SK-N-SH treated with all-trans-retinoic acid at 6 μM for 48 hours (cell line): ENCODE measurements at regions not wholly inside any gene's neighbourhood (a gene's known extent, or its start where the extent isn't known, plus 50 kb on each side); places are given as distances from the start of the nearest gene placed in this dataset.

Experiments used
- ATAC-seq: fragments of 200-7000 bp; cut with Tn5 transposase; 3 replicates; pipeline ENCODE4 v1.9.1; 2020; ENCODE audit warnings: mild to moderate bottlenecking, moderate library complexity
- ARNTL ChIP-seq: fragments of 450-650 bp; formaldehyde crosslinking; IDR thresholded peaks from 2 replicates; pipeline ENCODE4 v1.5.0; 2020; ENCODE audit warnings: low read depth, mild to moderate bottlenecking, moderate library complexity, borderline replicate concordance
- BACH2 ChIP-seq: fragments of 250-450 bp; sonication (Bioruptor Pico); IDR thresholded peaks from 2 replicates; pipeline ENCODE4 v1.9.0; 2021; ENCODE audit warnings: mild to moderate bottlenecking, borderline replicate concordance
- ESRRG ChIP-seq: fragments of 250-450 bp; sonication (Bioruptor Pico); IDR thresholded peaks from 2 replicates; pipeline ENCODE4 v1.6.1; 2021; ENCODE audit warnings: mild to moderate bottlenecking
- GLIS3 ChIP-seq: fragments of 250-450 bp; sonication (Bioruptor Pico); IDR thresholded peaks from 2 replicates; pipeline ENCODE4 v1.5.0; 2020; ENCODE audit warnings: mild to moderate bottlenecking, moderate library complexity
- ISL1 ChIP-seq: fragments of 250-450 bp; sonication (Bioruptor Pico); IDR thresholded peaks from 2 replicates; pipeline ENCODE4 v2.1.2; 2022; ENCODE audit warnings: mild to moderate bottlenecking, moderate library complexity
- OSR1 ChIP-seq: fragments of 250-450 bp; sonication (Bioruptor Pico); IDR thresholded peaks from 2 replicates; pipeline ENCODE4 v1.8.0; 2022; ENCODE audit warnings: moderate library complexity, mild to moderate bottlenecking, inconsistent platforms
- PPARA ChIP-seq: fragments of 250-450 bp; sonication (Bioruptor Pico); IDR thresholded peaks from 2 replicates; pipeline ENCODE4 v1.5.0; 2020; ENCODE audit warnings: mild to moderate bottlenecking, borderline replicate concordance
- RARB ChIP-seq: fragments of 250-450 bp; sonication (Bioruptor Pico); IDR thresholded peaks from 2 replicates; pipeline ENCODE4 v1.8.0; 2021; ENCODE audit warnings: mild to moderate bottlenecking, moderate library complexity
- SNAI2 ChIP-seq: fragments of 250-450 bp; sonication (Bioruptor Pico); IDR thresholded peaks from 2 replicates; pipeline ENCODE4 v1.5.0; 2020; ENCODE audit warnings: mild to moderate bottlenecking, moderate library complexity
- TCF4 ChIP-seq: fragments of 250-450 bp; sonication (Bioruptor Pico); IDR thresholded peaks from 2 replicates; pipeline ENCODE4 v1.8.0; 2021; ENCODE audit warnings: mild to moderate bottlenecking, moderate library complexity, borderline replicate concordance
- TOX ChIP-seq: fragments of 250-450 bp; sonication (Bioruptor Pico); IDR thresholded peaks from 2 replicates; pipeline ENCODE4 v1.8.0; 2021; ENCODE audit warnings: mild to moderate bottlenecking, moderate library complexity, borderline replicate concordance
- ZC3H10 ChIP-seq: fragments of 250-450 bp; sonication (Bioruptor Pico); IDR thresholded peaks from 2 replicates; pipeline ENCODE4 v1.5.1; 2021; ENCODE audit warnings: mild to moderate bottlenecking, moderate library complexity
- ZFP3 ChIP-seq: fragments of 250-450 bp; sonication (Bioruptor Pico); IDR thresholded peaks from 2 replicates; pipeline ENCODE4 v1.5.0; 2020; ENCODE audit warnings: mild to moderate bottlenecking, moderate library complexity
- ZFP30 ChIP-seq: fragments of 450-650 bp; formaldehyde crosslinking; IDR thresholded peaks from 2 replicates; pipeline ENCODE4 v1.5.0; 2022; ENCODE audit warnings: mild to moderate bottlenecking, moderate library complexity
- ZNF565 ChIP-seq: fragments of 450-650 bp; formaldehyde crosslinking; conservative IDR thresholded peaks from 2 replicates; pipeline ENCODE4 v1.5.0; 2020; ENCODE audit warnings: low read depth, mild to moderate bottlenecking, moderate library complexity
- ZNF70 ChIP-seq: fragments of 450-650 bp; formaldehyde crosslinking; IDR thresholded peaks from 2 replicates; pipeline ENCODE4 v1.5.0; 2020; ENCODE audit warnings: mild to moderate bottlenecking, moderate library complexity
- TF ChIP-seq, protein P1 (sequence below): fragments of 250-450 bp; sonication (Bioruptor Pico); IDR thresholded peaks from 2 replicates; pipeline ENCODE4 v1.8.0; 2021; ENCODE audit warnings: low read depth, mild to moderate bottlenecking, moderate library complexity, borderline replicate concordance
- TF ChIP-seq, protein P2 (sequence below): fragments of 250-450 bp; sonication (Bioruptor Pico); IDR thresholded peaks from 2 replicates; pipeline ENCODE4 v1.5.1; 2020; ENCODE audit warnings: low read depth, mild to moderate bottlenecking, moderate library complexity
- TF ChIP-seq, protein P3 (sequence below): fragments of 250-450 bp; sonication (Bioruptor Pico); IDR thresholded peaks from 2 replicates; pipeline ENCODE4 v1.5.0; 2020; ENCODE audit warnings: mild to moderate bottlenecking, moderate library complexity
- TF ChIP-seq, protein P4 (sequence below): fragments of 250-450 bp; sonication (Bioruptor Pico); IDR thresholded peaks from 2 replicates; pipeline ENCODE4 v1.5.1; 2021; ENCODE audit warnings: mild to moderate bottlenecking, moderate library complexity

DNA sequence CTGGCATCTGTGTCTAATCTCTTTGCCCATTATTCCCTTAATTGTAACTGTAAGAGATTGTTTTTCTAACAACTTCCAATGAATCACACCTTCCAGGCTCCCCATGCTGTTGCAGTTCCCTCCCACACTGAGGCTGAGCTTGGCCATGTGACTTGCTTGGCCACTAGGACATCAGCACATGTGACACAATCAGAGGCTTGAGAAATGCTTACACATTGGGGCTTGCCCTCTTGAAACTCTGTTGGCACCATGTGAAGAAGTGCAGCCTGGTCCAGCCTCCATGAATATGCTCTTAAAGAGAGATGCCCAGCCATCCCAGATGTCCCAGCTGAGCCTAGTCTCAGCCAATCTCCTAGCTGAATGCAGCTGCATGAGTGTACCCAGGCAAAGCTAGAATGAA is 326.8 kb upstream of the SOX2 start:
- TF ChIP-seq, protein P1, sequence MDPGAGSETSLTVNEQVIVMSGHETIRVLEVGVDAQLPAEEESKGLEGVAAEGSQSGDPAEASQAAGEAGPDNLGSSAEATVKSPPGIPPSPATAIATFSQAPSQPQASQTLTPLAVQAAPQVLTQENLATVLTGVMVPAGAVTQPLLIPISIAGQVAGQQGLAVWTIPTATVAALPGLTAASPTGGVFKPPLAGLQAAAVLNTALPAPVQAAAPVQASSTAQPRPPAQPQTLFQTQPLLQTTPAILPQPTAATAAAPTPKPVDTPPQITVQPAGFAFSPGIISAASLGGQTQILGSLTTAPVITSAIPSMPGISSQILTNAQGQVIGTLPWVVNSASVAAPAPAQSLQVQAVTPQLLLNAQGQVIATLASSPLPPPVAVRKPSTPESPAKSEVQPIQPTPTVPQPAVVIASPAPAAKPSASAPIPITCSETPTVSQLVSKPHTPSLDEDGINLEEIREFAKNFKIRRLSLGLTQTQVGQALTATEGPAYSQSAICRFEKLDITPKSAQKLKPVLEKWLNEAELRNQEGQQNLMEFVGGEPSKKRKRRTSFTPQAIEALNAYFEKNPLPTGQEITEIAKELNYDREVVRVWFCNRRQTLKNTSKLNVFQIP (CRISPR knock-in tag): no peak
- TF ChIP-seq ZFP30 (CRISPR knock-in tag) (no peak), ARNTL (CRISPR knock-in tag) (no peak), OSR1 (CRISPR knock-in tag) (no peak), BACH2 (no peak), ZFP3 (CRISPR knock-in tag) (no peak), RARB (CRISPR knock-in tag) (no peak), TOX (CRISPR knock-in tag) (no peak), ZNF70 (CRISPR knock-in tag) (no peak)
- ATAC-seq: no peak

DNA sequence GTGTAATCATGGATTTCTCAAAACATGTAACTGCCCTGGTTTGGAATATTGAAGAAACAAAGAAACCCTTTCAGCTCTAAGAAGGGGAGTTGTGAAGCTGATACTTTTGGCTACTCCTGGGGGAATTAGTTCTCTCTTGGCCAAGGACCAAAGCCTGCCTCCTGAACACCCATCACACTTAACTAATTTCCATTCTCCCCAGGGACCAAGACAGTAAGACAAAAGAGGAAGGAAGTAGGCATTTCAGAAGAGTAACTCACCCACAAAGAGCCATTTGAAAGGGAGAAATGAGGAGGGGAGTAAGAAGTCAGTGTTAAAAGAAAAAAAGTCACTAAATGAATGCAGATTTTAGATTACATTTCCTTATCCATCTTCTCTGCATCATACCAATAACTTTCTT is 328.0 kb upstream of the SOX2 start:
- no peak for ATAC-seq
- TF ChIP-seq, protein P2, sequence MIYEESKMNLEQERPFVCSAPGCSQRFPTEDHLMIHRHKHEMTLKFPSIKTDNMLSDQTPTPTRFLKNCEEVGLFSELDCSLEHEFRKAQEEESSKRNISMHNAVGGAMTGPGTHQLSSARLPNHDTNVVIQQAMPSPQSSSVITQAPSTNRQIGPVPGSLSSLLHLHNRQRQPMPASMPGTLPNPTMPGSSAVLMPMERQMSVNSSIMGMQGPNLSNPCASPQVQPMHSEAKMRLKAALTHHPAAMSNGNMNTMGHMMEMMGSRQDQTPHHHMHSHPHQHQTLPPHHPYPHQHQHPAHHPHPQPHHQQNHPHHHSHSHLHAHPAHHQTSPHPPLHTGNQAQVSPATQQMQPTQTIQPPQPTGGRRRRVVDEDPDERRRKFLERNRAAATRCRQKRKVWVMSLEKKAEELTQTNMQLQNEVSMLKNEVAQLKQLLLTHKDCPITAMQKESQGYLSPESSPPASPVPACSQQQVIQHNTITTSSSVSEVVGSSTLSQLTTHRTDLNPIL (CRISPR knock-in tag): no peak
- no peak for TF ChIP-seq ZFP30 (CRISPR knock-in tag)
- TF ChIP-seq ISL1 (CRISPR knock-in tag): no peak
- TF ChIP-seq RARB (CRISPR knock-in tag): no peak
- TF ChIP-seq ESRRG: no peak
- TF ChIP-seq, protein P3, sequence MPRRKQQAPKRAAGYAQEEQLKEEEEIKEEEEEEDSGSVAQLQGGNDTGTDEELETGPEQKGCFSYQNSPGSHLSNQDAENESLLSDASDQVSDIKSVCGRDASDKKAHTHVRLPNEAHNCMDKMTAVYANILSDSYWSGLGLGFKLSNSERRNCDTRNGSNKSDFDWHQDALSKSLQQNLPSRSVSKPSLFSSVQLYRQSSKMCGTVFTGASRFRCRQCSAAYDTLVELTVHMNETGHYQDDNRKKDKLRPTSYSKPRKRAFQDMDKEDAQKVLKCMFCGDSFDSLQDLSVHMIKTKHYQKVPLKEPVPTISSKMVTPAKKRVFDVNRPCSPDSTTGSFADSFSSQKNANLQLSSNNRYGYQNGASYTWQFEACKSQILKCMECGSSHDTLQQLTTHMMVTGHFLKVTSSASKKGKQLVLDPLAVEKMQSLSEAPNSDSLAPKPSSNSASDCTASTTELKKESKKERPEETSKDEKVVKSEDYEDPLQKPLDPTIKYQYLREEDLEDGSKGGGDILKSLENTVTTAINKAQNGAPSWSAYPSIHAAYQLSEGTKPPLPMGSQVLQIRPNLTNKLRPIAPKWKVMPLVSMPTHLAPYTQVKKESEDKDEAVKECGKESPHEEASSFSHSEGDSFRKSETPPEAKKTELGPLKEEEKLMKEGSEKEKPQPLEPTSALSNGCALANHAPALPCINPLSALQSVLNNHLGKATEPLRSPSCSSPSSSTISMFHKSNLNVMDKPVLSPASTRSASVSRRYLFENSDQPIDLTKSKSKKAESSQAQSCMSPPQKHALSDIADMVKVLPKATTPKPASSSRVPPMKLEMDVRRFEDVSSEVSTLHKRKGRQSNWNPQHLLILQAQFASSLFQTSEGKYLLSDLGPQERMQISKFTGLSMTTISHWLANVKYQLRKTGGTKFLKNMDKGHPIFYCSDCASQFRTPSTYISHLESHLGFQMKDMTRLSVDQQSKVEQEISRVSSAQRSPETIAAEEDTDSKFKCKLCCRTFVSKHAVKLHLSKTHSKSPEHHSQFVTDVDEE (CRISPR knock-in tag): no peak
- TF ChIP-seq, protein P4, sequence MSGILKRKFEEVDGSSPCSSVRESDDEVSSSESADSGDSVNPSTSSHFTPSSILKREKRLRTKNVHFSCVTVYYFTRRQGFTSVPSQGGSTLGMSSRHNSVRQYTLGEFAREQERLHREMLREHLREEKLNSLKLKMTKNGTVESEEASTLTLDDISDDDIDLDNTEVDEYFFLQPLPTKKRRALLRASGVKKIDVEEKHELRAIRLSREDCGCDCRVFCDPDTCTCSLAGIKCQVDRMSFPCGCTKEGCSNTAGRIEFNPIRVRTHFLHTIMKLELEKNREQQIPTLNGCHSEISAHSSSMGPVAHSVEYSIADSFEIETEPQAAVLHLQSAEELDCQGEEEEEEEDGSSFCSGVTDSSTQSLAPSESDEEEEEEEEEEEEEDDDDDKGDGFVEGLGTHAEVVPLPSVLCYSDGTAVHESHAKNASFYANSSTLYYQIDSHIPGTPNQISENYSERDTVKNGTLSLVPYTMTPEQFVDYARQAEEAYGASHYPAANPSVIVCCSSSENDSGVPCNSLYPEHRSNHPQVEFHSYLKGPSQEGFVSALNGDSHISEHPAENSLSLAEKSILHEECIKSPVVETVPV: no peak
- no peak for TF ChIP-seq SNAI2 (CRISPR knock-in tag)
- TF ChIP-seq, protein P1 (CRISPR knock-in tag): no peak
- no peak for TF ChIP-seq GLIS3 (CRISPR knock-in tag)

DNA sequence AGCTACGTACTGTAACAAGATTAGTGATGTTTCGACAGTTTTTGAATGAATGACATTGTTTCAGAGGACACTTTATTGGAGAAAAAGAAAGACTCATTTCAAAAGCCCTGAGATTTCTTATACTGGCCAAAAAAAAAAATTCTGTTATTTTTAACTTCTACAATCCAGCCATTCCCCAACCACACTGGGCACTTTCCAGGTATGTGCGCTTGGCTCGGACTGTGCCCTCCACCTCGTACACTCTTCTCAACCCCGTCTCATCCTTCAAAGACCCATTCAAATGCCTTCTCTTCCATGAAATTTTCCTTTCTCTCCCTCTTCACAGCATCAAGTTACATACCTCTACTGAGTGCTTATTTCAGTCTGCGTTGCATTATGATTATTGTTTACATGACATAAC is 328.5 kb upstream of the SOX2 start:
- TF ChIP-seq ESRRG (no peak), ZFP30 (CRISPR knock-in tag) (no peak), BACH2 (no peak), GLIS3 (CRISPR knock-in tag) (no peak), PPARA (CRISPR knock-in tag) (no peak), ZNF565 (CRISPR knock-in tag) (no peak), ISL1 (CRISPR knock-in tag) (no peak), TCF4 (CRISPR knock-in tag) (no peak), ZC3H10 (CRISPR knock-in tag) (no peak), SNAI2 (CRISPR knock-in tag) (no peak)
- TF ChIP-seq, protein P3 (CRISPR knock-in tag): no peak
- TF ChIP-seq, protein P4: no peak
- TF ChIP-seq, protein P1 (CRISPR knock-in tag): no peak
- TF ChIP-seq, all 23 proteins: peak for 0
- ATAC-seq: no peak
